ENCODE measurements at regions not wholly inside any gene's neighbourhood (a gene's known extent, or its start where the extent isn't known, plus 50 kb on each side); places are given as distances from the start of the nearest gene placed in this dataset.

DNA sequence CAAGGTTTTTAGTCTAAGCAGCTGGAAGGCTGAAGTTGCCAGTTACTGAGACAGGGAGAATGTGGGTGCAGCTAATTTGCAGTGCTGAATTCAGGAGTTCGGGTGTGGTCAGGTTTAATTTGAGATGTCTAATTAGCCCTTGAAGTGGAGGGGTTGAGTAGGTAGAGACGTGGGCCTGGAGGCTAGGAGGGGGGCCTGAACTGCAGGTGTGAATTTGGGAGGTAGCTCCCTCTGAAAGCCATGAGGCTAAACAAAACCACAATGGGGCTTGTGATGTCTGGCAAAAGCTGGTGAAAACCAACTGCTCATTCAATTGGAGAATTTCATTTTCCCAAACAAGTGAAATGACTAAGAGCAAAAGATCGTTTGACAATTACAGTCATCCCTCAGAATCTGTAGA, 246.0 kb upstream of the NFE2L3 start:
- Histone ChIP-seq H3K27ac (no peak overlapping the region), H3K4me1 (no peaks in the 10 kb centered on the region), H3K4me3 (no peak overlapping the region), H3K9me3 (no peaks in the 10 kb centered on the region), H3K36me3 (no peaks in the 10 kb centered on the region), H3K27me3 (peaks cover 16% of the 10 kb centered on the region)
- TF ChIP-seq POLR2AphosphoS5 (IDR thresholded peaks at IDR 0.05) (no peak), POLR2A (IDR thresholded peaks at IDR 0.05) (no peak), EP300 (IDR thresholded peaks at IDR 0.05) (no peak)
- TF ChIP-seq, protein P1, sequence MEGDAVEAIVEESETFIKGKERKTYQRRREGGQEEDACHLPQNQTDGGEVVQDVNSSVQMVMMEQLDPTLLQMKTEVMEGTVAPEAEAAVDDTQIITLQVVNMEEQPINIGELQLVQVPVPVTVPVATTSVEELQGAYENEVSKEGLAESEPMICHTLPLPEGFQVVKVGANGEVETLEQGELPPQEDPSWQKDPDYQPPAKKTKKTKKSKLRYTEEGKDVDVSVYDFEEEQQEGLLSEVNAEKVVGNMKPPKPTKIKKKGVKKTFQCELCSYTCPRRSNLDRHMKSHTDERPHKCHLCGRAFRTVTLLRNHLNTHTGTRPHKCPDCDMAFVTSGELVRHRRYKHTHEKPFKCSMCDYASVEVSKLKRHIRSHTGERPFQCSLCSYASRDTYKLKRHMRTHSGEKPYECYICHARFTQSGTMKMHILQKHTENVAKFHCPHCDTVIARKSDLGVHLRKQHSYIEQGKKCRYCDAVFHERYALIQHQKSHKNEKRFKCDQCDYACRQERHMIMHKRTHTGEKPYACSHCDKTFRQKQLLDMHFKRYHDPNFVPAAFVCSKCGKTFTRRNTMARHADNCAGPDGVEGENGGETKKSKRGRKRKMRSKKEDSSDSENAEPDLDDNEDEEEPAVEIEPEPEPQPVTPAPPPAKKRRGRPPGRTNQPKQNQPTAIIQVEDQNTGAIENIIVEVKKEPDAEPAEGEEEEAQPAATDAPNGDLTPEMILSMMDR (IDR thresholded peaks at IDR 0.05), result no peak
- WGBS, 2 donors (ENCODE audit: low coverage in 1 of 2), result 83 to 90% methylated on average over 2 to 3 of the region's 3 CpGs
- ATAC-seq, result no peak

DNA sequence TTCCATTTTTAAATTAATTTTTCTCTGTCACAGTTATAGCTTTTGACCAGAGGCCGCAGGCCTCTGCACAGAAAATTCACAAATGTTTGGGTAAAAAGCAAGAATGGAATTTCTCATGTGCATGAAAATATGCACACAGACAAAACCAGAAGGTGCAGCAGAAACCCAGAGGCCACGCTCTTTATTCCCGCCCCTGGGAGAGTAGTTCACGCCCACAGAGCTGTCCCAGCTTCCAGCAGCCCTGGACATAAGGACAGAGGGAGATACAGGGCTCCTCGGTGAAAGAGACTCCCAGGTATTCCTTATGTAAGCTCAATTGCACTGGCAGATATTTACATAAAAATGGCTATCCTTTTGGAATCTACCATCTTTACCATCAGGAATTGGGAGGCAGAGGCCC, 245.2 kb upstream of the NFE2L3 start:
- 78 to 93% methylated on average over 5 of the region's 5 CpGs for WGBS, 2 donors (ENCODE audit: low coverage in 1 of 2)
- Histone ChIP-seq H3K36me3 (no peaks in the 10 kb centered on the region), H3K27me3 (peaks cover 16% of the 10 kb centered on the region), H3K4me3 (no peak overlapping the region), H3K9me3 (no peaks in the 10 kb centered on the region), H3K27ac (no peak overlapping the region), H3K4me1 (no peaks in the 10 kb centered on the region)
- TF ChIP-seq POLR2AphosphoS5 (IDR thresholded peaks at IDR 0.05), result no peak
- no peak for ATAC-seq

GRCh38 chr7:25907214-25907613, 244.8 kb upstream of the NFE2L3 start:
- TF ChIP-seq POLR2A (IDR thresholded peaks at IDR 0.05), result no peak
- H3K27ac ChIP-seq, result no peak overlapping the region
- no peaks in the 10 kb centered on the region for H3K36me3 ChIP-seq
- no peak for ATAC-seq
- 82% methylated on average over 3 of the region's 7 CpGs; no CpG with 5 or more reads in 1 of the 2 donors for WGBS, 2 donors (ENCODE audit: low coverage in 1 of 2)
- H3K27me3 ChIP-seq, result peaks cover 16% of the 10 kb centered on the region
- H3K9me3 ChIP-seq, result no peaks in the 10 kb centered on the region
- no peaks in the 10 kb centered on the region for H3K4me1 ChIP-seq
- H3K4me3 ChIP-seq, result no peak overlapping the region

- no peaks in the 10 kb centered on the region for H3K9me3 ChIP-seq
- no peak for ATAC-seq
- peaks cover 16% of the 10 kb centered on the region for H3K27me3 ChIP-seq
- H3K36me3 ChIP-seq, result no peaks in the 10 kb centered on the region
- TF ChIP-seq POLR2A (IDR thresholded peaks at IDR 0.05) (no peak), POLR2AphosphoS5 (IDR thresholded peaks at IDR 0.05) (no peak), EP300 (IDR thresholded peaks at IDR 0.05) (no peak)
- TF ChIP-seq, protein P1 (IDR thresholded peaks at IDR 0.05), result no peak
- H3K4me3 ChIP-seq, result no peak overlapping the region
- H3K27ac ChIP-seq, result no peak overlapping the region
- H3K4me1 ChIP-seq, result no peaks in the 10 kb centered on the region
- WGBS, 2 donors (ENCODE audit: low coverage in 1 of 2), result 87 to 89% methylated on average over 5 of the region's 5 CpGs
Observed at GRCh38 chr7:25907731-25908130, 244.3 kb upstream of the NFE2L3 start.

DNA sequence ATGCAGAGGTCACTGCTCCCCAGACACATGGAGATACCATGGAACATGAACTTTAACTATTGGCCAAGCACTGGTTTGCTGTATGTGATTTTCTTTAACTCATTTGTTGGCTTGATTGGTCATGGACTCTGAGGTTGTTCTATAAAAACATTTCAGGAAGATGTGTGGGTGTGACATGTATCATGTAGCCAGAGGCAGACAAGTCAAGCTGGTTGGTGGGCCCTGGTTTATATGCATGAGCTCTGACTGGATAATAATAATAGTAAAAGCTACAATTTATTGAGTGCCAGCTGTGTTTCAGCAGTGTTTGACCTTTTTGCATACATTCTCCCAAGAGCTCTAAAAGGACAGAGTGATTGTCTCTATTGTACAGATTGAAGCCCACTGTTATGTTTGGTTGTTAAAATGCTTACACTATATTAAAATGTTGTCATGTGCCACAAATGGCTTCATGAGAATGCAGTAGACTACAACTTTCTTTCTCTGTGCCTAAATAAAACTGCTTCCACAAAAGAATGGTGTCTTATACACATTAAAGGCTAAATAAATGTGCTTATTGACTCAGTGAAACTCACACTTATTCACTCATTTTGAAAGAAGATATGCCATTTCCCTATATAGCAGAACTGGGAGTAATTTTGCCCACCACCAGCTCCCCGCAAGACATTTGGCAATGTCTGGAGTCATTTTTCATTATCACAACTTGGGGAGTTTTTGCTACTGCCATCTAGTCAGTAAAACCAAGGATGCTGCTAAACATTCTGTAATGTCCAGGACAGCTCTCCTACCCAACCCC, 243.6 kb upstream of the NFE2L3 start:
- Histone ChIP-seq H3K27ac (no peak overlapping the region), H3K36me3 (no peaks in the 10 kb centered on the region), H3K4me3 (no peak overlapping the region), H3K9me3 (no peaks in the 10 kb centered on the region), H3K27me3 (peaks cover 16% of the 10 kb centered on the region), H3K4me1 (no peaks in the 10 kb centered on the region)
- TF ChIP-seq POLR2AphosphoS5 (IDR thresholded peaks at IDR 0.05), result no peak
- TF ChIP-seq POLR2A (IDR thresholded peaks at IDR 0.05), result no peak
- TF ChIP-seq, protein P1 (IDR thresholded peaks at IDR 0.05), result no peak
- TF ChIP-seq EP300 (IDR thresholded peaks at IDR 0.05), result no peak
- no peak for ATAC-seq
- 75 to 90% methylated on average over 1 of the region's 1 CpG for WGBS, 2 donors (ENCODE audit: low coverage in 1 of 2)

Measured in gastroesophageal sphincter (tissue), 4 donors.